ENCODE measurements at regions not wholly inside any gene's neighbourhood (a gene's known extent, or its start where the extent isn't known, plus 50 kb on each side); places are given as distances from the start of the nearest gene placed in this dataset.

GRCh38 chr3:157865352-157866000 lies 240.7 kb downstream of the SHOX2 start:
- intact Hi-C loops (cut with DNase I, micrococcal nuclease): no loop called here
- no peaks in the 10 kb centered on the region for H3K4me1 ChIP-seq (ENCODE audit: low read depth)
- TF ChIP-seq, protein P1, sequence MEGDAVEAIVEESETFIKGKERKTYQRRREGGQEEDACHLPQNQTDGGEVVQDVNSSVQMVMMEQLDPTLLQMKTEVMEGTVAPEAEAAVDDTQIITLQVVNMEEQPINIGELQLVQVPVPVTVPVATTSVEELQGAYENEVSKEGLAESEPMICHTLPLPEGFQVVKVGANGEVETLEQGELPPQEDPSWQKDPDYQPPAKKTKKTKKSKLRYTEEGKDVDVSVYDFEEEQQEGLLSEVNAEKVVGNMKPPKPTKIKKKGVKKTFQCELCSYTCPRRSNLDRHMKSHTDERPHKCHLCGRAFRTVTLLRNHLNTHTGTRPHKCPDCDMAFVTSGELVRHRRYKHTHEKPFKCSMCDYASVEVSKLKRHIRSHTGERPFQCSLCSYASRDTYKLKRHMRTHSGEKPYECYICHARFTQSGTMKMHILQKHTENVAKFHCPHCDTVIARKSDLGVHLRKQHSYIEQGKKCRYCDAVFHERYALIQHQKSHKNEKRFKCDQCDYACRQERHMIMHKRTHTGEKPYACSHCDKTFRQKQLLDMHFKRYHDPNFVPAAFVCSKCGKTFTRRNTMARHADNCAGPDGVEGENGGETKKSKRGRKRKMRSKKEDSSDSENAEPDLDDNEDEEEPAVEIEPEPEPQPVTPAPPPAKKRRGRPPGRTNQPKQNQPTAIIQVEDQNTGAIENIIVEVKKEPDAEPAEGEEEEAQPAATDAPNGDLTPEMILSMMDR (IDR thresholded peaks at IDR 0.05): peak; percentile 58
- no peak overlapping the region for H3K4me3 ChIP-seq
- DNase-seq (peak in 2 of 3 donors; percentile 64 to 76), ATAC-seq (peak; percentile 80)
- no peaks in the 10 kb centered on the region for H3K9me3 ChIP-seq
- no peaks in the 10 kb centered on the region for H3K36me3 ChIP-seq (ENCODE audit: low read depth)

- Histone ChIP-seq H3K9me3 (no peaks in the 10 kb centered on the region), H3K4me3 (no peak overlapping the region), H3K36me3 (ENCODE audit: low read depth) (no peaks in the 10 kb centered on the region), H3K4me1 (ENCODE audit: low read depth) (no peaks in the 10 kb centered on the region)
- DNase-seq: no peak
- intact Hi-C loops (cut with DNase I, micrococcal nuclease): no loop called here
- TF ChIP-seq, protein P1 (IDR thresholded peaks at IDR 0.05): no peak
- ATAC-seq: no peak
These were observed 245.0 kb downstream of the SHOX2 start for GRCh38 chr3:157861076-157861765.

GRCh38 chr3:157859541-157859940 lies 246.7 kb downstream of the SHOX2 start:
- Histone ChIP-seq H3K4me3 (no peak overlapping the region), H3K4me1 (ENCODE audit: low read depth) (no peaks in the 10 kb centered on the region), H3K36me3 (ENCODE audit: low read depth) (no peaks in the 10 kb centered on the region), H3K9me3 (no peaks in the 10 kb centered on the region)
- intact Hi-C loops (cut with DNase I, micrococcal nuclease): no loop called here
- no peak for DNase-seq
- ATAC-seq: no peak
- TF ChIP-seq, protein P1 (IDR thresholded peaks at IDR 0.05): no peak

DNA sequence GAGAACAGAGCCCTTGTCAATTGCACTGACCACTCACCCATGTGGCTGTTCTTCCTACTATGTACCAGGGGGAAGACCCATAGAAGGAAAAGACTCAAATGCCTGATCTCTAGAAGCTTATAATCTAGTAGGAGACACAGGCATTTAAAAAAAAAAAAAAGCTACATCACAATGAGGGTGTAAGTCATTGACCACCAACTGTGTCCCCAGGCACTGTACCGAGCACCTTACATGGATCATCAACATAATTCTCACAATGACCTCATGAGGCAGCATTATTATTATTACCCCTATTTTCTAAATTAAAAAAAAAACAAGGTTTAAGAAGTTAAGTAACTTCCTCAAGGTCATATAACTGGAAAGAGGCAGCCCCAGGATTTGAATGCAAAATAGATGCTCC lies 247.4 kb downstream of the SHOX2 start:
- Histone ChIP-seq H3K36me3 (ENCODE audit: low read depth) (no peaks in the 10 kb centered on the region), H3K4me1 (ENCODE audit: low read depth) (no peaks in the 10 kb centered on the region), H3K4me3 (no peak overlapping the region), H3K9me3 (no peaks in the 10 kb centered on the region)
- no peak for ATAC-seq
- DNase-seq: no peak
- TF ChIP-seq, protein P1 (IDR thresholded peaks at IDR 0.05): no peak
- intact Hi-C loops (cut with DNase I, micrococcal nuclease): no loop called here

- Histone ChIP-seq H3K9me3 (no peaks in the 10 kb centered on the region), H3K36me3 (ENCODE audit: low read depth) (no peaks in the 10 kb centered on the region), H3K4me3 (no peak overlapping the region), H3K4me1 (ENCODE audit: low read depth) (no peaks in the 10 kb centered on the region)
- TF ChIP-seq, protein P1 (IDR thresholded peaks at IDR 0.05): no peak
- no peak for ATAC-seq
- DNase-seq: no peak
- intact Hi-C loops (cut with DNase I, micrococcal nuclease): no loop called here
These were observed 248.8 kb downstream of the SHOX2 start for GRCh38 chr3:157857440-157857839.

All from mucosa of descending colon (tissue), 3 donors.